Gastrocnemius medialis (tissue), 4 donors: ENCODE measurements at regions not wholly inside any gene's neighbourhood (a gene's known extent, or its start where the extent isn't known, plus 50 kb on each side); places are given as distances from the start of the nearest gene placed in this dataset.

ENCODE experiments used
- ATAC-seq, 2 donors: fragments of 150-250 bp; one replicate each; pipeline ENCODE4 v1.9.1; 2016
- DNase-seq, 2 donors: peaks; one replicate each; pipeline ENCODE4 v3.0.0-alpha.2; 2019
- H3K27ac ChIP-seq, 4 donors: fragments of 200-600 bp; sonication (generic); 1 replicate in 1 of 4; 2 replicates in 3 of 4; pipeline ENCODE4 v1.5.1; 2016 to 2018; ENCODE audit warnings: mild to moderate bottlenecking in 2 of 4, moderate library complexity in 1 of 4
- H3K27me3 ChIP-seq, 3 donors: fragments of 200-600 bp; sonication (generic) in 2 of 3; 1 replicate in 1 of 3; 2 replicates in 2 of 3; pipeline versions ENCODE4 v1.5.1 to v1.6.0; 2016 to 2019; ENCODE audit warnings: mild to moderate bottlenecking in 1 of 3, moderate library complexity in 1 of 3
- H3K36me3 ChIP-seq, 2 donors: fragments of 200-600 bp; sonication (generic) in 1 of 2; one replicate each; pipeline ENCODE4 v1.5.1; 2017 to 2018
- H3K4me1 ChIP-seq, 2 donors: fragments of 200-600 bp; sonication (generic) in 1 of 2; one replicate each; pipeline ENCODE4 v1.5.1; 2016 to 2017; ENCODE audit warnings: mild to moderate bottlenecking in 2 of 2
- H3K4me3 ChIP-seq, 4 donors: fragments of 200-600 bp; sonication (generic) in 3 of 4; 1 replicate in 1 of 4; 2 replicates in 3 of 4; pipeline ENCODE4 v1.5.1; 2016 to 2019; ENCODE audit warnings: mild to moderate bottlenecking in 2 of 4
- H3K9me3 ChIP-seq, 3 donors: fragments of 200-600 bp; sonication (generic) in 2 of 3; 1 replicate in 1 of 3; 2 replicates in 2 of 3; pipeline ENCODE4 v1.5.1; 2016 to 2019
- POLR2A ChIP-seq, 2 donors: fragments of 450-650 bp; IDR thresholded peaks; one replicate each; pipeline ENCODE4 v1.6.1; 2017; ENCODE audit warnings: antibody characterized with exemption in 2 of 2, mild to moderate bottlenecking in 2 of 2, moderate library complexity in 2 of 2
- in situ Hi-C, 4 donors: fragments of 200-750 bp; cut with MboI; loops; one replicate each; pipeline versions ENCODE4 v1.15.0 to v1.8.0; 2017; ENCODE audit warnings: low sequenced_read_pairs in 4 of 4
- intact Hi-C: fragments of 100-400 bp; cut with DNase I; formaldehyde crosslinking; loops from one replicate; pipeline ENCODE4 v1.15.1; 2023; ENCODE audit warnings: low total_unique reads
- TF ChIP-seq, protein P1 (sequence below), 5 experiments: fragments of 450-650 bp in 3 of 5; fragments of 200-600 bp in 2 of 5; sonication (generic) in 2 of 5; IDR thresholded peaks in 4 of 5; conservative IDR thresholded peaks in 1 of 5; 1 replicate in 4 of 5; 2 replicates in 1 of 5; pipeline ENCODE4 v1.5.1; 2016 to 2019; ENCODE audit warnings: antibody characterized with exemption in 5 of 5, mild to moderate bottlenecking in 3 of 5, moderate library complexity in 3 of 5

GRCh38 chr16:64590513-64590912, 531.4 kb downstream of the CDH11 start:
- Histone ChIP-seq H3K9me3 (no peaks in the 10 kb centered on the region), H3K4me3 (no peak overlapping the region), H3K27ac (no peak overlapping the region), H3K4me1 (peaks cover 0 to 4% of the 10 kb centered on the region in 2 donors), H3K36me3 (no peaks in the 10 kb centered on the region), H3K27me3 (no peaks in the 10 kb centered on the region)
- intact Hi-C loops (no loop called here), in situ Hi-C loops (no loop called here)
- DNase-seq (no peak), ATAC-seq (no peak)
- no peak for TF ChIP-seq POLR2A (IDR thresholded peaks at IDR 0.05)
- TF ChIP-seq, protein P1, sequence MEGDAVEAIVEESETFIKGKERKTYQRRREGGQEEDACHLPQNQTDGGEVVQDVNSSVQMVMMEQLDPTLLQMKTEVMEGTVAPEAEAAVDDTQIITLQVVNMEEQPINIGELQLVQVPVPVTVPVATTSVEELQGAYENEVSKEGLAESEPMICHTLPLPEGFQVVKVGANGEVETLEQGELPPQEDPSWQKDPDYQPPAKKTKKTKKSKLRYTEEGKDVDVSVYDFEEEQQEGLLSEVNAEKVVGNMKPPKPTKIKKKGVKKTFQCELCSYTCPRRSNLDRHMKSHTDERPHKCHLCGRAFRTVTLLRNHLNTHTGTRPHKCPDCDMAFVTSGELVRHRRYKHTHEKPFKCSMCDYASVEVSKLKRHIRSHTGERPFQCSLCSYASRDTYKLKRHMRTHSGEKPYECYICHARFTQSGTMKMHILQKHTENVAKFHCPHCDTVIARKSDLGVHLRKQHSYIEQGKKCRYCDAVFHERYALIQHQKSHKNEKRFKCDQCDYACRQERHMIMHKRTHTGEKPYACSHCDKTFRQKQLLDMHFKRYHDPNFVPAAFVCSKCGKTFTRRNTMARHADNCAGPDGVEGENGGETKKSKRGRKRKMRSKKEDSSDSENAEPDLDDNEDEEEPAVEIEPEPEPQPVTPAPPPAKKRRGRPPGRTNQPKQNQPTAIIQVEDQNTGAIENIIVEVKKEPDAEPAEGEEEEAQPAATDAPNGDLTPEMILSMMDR (IDR thresholded peaks at IDR 0.05 in 4 of 5, conservative IDR thresholded peaks at IDR 0.05 in 1 of 5): no peak

GRCh38 chr16:64589836-64590235, 532.0 kb downstream of the CDH11 start:
- Histone ChIP-seq H3K27me3 (no peaks in the 10 kb centered on the region), H3K9me3 (no peaks in the 10 kb centered on the region), H3K27ac (no peak overlapping the region), H3K36me3 (no peaks in the 10 kb centered on the region), H3K4me1 (peaks cover 0 to 4% of the 10 kb centered on the region in 2 donors), H3K4me3 (no peak overlapping the region)
- ATAC-seq (no peak), DNase-seq (no peak)
- no peak for TF ChIP-seq POLR2A (IDR thresholded peaks at IDR 0.05)
- TF ChIP-seq, protein P1 (IDR thresholded peaks at IDR 0.05 in 4 of 5, conservative IDR thresholded peaks at IDR 0.05 in 1 of 5): no peak
- in situ Hi-C loops: no loop called here
- intact Hi-C loops: no loop called here

GRCh38 chr16:64586781-64587180, 535.1 kb downstream of the CDH11 start:
- no peaks in the 10 kb centered on the region for H3K9me3 ChIP-seq
- DNase-seq: no peak

DNA sequence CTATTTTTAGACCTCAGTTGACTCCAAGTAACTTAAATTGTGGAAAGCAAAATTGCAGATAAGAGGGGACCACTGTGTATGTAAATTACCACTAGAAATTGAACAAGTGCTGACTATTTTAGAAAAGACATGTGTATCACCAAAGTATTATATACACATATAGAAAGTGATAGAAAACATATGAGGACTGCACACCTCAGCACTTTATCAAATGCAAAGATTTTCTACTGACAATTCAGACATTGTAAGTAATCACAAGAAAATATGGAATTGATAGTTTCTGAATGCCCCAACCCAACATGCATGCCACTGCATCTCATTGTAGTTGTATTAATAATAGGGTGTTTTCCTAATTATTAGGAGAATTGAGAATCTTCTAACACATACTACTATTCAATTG, 536.5 kb downstream of the CDH11 start:
- H3K4me3 ChIP-seq: no peak overlapping the region
- intact Hi-C loops: no loop called here
- TF ChIP-seq POLR2A (IDR thresholded peaks at IDR 0.05): no peak
- TF ChIP-seq, protein P1 (IDR thresholded peaks at IDR 0.05 in 4 of 5, conservative IDR thresholded peaks at IDR 0.05 in 1 of 5): no peak
- no peak for ATAC-seq
- no peaks in the 10 kb centered on the region for H3K36me3 ChIP-seq
- H3K4me1 ChIP-seq: peaks cover 0 to 4% of the 10 kb centered on the region in 2 donors
- DNase-seq: no peak
- H3K27me3 ChIP-seq: no peaks in the 10 kb centered on the region
- H3K27ac ChIP-seq: no peak overlapping the region
- in situ Hi-C loops: no loop called here
- H3K9me3 ChIP-seq: no peaks in the 10 kb centered on the region

More at GRCh38 chr16:64586781-64587180, 535.1 kb downstream of the CDH11 start:
- TF ChIP-seq POLR2A (IDR thresholded peaks at IDR 0.05): no peak
- TF ChIP-seq, protein P1 (IDR thresholded peaks at IDR 0.05 in 4 of 5, conservative IDR thresholded peaks at IDR 0.05 in 1 of 5): no peak
- H3K4me1 ChIP-seq: peaks cover 0 to 4% of the 10 kb centered on the region in 2 donors
- no peaks in the 10 kb centered on the region for H3K27me3 ChIP-seq
- intact Hi-C loops (no loop called here), in situ Hi-C loops (no loop called here)
- no peak for ATAC-seq
- no peaks in the 10 kb centered on the region for H3K36me3 ChIP-seq
- no peak overlapping the region for H3K4me3 ChIP-seq
- no peak overlapping the region for H3K27ac ChIP-seq

DNA sequence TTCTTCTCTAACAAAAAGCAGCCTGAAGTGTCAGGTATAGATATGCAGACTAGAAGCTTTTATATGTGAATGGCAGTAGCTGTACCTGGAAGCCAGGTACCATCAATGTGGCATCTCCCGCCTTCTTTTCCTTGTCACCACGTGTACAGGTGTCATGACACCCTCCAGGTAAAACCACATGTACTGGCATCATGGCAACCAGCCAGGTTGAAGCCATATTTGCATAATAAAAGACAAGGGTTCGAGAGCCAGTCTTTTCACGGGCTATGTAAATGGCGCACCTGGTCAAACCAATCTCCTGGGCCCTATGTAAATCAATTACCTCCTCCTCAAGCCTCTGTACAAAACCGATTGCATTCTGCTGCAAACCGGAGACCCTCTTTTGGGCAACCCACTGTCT, 541.3 kb downstream of the CDH11 start:
- Histone ChIP-seq H3K4me3 (no peak overlapping the region), H3K4me1 (no peaks in the 10 kb centered on the region), H3K27ac (no peak overlapping the region), H3K27me3 (no peaks in the 10 kb centered on the region), H3K9me3 (no peaks in the 10 kb centered on the region), H3K36me3 (no peaks in the 10 kb centered on the region)
- DNase-seq (no peak), ATAC-seq (no peak)
- in situ Hi-C loops: no loop called here
- intact Hi-C loops: no loop called here
- TF ChIP-seq POLR2A (IDR thresholded peaks at IDR 0.05): no peak
- TF ChIP-seq, protein P1 (IDR thresholded peaks at IDR 0.05 in 4 of 5, conservative IDR thresholded peaks at IDR 0.05 in 1 of 5): no peak
